Fibroblast of villous mesenchyme (primary cell): ENCODE measurements at regions not wholly inside any gene's neighbourhood (a gene's known extent, or its start where the extent isn't known, plus 50 kb on each side); places are given as distances from the start of the nearest gene placed in this dataset.
"Not testable (repeated sequence)": the region's sequence is repeated elsewhere in the genome, so short reads cannot be mapped to it uniquely, and the experiment has no call there.

ENCODE experiments used
- DNase-seq: peaks from one replicate; pipeline ENCODE4 v3.0.0-alpha.2; 2010; ENCODE audit warnings: low read depth
- H3K4me3 ChIP-seq: 2 replicates; pipeline ENCODE4 v1.5.1; 2011; ENCODE audit warnings: low read depth, mild to moderate bottlenecking, low read length
- CTCF ChIP-seq: IDR thresholded peaks from 2 replicates; pipeline ENCODE4 v1.5.1; 2012; ENCODE audit warnings: low read depth, mild to moderate bottlenecking, low read length; ENCODE audit not compliant: insufficient read depth

- TF ChIP-seq CTCF: peak; percentile 28
- not testable (repeated sequence) for H3K4me3 ChIP-seq
- peak; percentile 16 for DNase-seq
Observed at GRCh38 chr1:170457325-170458050, 74.5 kb upstream of the GORAB start.

- no peak overlapping the region for H3K4me3 ChIP-seq
- DNase-seq: no peak
- TF ChIP-seq CTCF: no peak
Observed at GRCh38 chr1:170460001-170460400, 72.0 kb upstream of the GORAB start.

- DNase-seq: no peak
- no peak for TF ChIP-seq CTCF
- H3K4me3 ChIP-seq: no peak overlapping the region
Observed at GRCh38 chr1:170460414-170461155, 71.4 kb upstream of the GORAB start.

GRCh38 chr1:170461291-170461747 lies 70.6 kb upstream of the GORAB start:
- H3K4me3 ChIP-seq: no peak overlapping the region

GRCh38 chr1:170461762-170462384 lies 70.1 kb upstream of the GORAB start:
- peak; percentile 78 for DNase-seq
- no peak overlapping the region for H3K4me3 ChIP-seq
- no peak for TF ChIP-seq CTCF

More at GRCh38 chr1:170461291-170461747, 70.6 kb upstream of the GORAB start:
- peak; percentile 64 for DNase-seq
- no peak for TF ChIP-seq CTCF

GRCh38 chr1:170470121-170470520 lies 61.8 kb upstream of the GORAB start:
- DNase-seq: no peak
- no peak overlapping the region for H3K4me3 ChIP-seq
- TF ChIP-seq CTCF: no peak
